Sciatic nerve (tissue), 2 donors: ENCODE measurements at regions not wholly inside any gene's neighbourhood (a gene's known extent, or its start where the extent isn't known, plus 50 kb on each side); places are given as distances from the start of the nearest gene placed in this dataset.
A peak's percentile ranks its signal among the peaks of the same experiment; 100 is the strongest.

Experiments
- ATAC-seq: fragments of 200-7000 bp; cut with Tn5 transposase; one replicate; pipeline ENCODE4 v1.9.1; 2020; ENCODE audit warnings: mild to moderate bottlenecking, moderate library complexity
- DNase-seq: peaks from one replicate; pipeline ENCODE4 v3.0.0-alpha.2; 2020; ENCODE audit warnings: low spot score
- intact Hi-C: fragments of 100-400 bp; cut with DNase I; formaldehyde crosslinking; loops from one replicate; pipeline ENCODE4 v1.14.2; 2022
- donor health status: DM: no; HTN: no; CAD: no.
- donor health status: DM: no; HTN: no; CAD: no.

DNA sequence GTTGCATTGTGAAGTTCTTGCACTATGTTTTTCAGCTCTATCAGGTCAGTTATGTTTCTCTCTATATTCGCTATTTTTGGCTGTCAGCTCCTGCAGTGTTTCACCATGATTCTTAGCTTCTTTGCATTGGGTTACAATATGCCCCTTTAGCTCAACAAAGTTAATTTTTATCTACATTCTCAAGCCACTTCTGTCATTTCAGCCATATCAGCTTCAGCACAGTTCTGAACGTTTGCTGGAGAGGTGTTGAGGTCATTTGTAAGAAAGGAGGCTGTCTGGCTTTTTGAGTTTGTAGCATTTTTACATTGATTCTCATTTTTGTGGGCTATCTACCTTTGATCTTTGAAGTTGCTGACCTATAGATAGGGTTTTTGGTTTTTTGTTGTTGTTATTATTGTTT lies 573.2 kb upstream of the RGS18 start:
- intact Hi-C loops: no loop called here
- DNase-seq (no peak), ATAC-seq (no peak)

DNA sequence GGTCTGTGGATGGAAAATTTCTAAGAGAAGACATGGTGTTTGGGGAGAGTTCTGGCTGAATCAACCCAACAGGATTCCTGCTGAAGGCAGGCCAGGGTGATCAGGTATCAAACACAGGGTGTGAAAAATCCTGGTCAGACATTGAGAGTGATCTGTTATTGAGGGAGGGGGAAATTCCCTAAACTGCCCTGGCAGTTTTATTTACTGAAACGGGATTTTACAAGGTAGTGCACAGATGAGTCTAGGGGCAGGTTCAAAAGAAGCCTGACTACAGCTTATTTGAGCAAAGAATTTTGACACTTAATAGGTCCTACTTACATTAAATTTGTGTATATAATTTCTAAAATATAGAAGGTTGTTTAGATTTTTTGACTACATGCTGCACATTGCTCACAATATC lies 569.4 kb upstream of the RGS18 start:
- no peak for ATAC-seq
- intact Hi-C loops: no loop called here
- DNase-seq: no peak

DNA sequence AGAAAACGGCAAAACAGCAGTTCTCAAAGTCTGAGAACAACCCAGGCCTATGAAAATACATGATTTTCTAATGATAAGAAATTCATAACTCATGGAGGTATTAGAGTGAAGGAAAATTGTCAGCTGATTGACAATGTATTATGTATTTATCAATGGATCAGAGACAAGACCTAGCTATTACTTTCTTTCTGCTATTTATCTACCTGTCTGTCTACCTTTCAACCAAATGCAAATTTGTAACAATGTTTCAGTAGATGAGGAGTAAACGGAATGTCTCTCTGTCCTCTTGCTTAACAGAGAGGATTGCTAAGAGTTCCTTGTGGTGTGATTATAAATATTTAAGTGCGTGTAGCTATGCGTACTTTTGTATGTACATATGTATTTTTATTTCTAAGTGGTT lies 568.7 kb upstream of the RGS18 start:
- ATAC-seq: no peak

DNA sequence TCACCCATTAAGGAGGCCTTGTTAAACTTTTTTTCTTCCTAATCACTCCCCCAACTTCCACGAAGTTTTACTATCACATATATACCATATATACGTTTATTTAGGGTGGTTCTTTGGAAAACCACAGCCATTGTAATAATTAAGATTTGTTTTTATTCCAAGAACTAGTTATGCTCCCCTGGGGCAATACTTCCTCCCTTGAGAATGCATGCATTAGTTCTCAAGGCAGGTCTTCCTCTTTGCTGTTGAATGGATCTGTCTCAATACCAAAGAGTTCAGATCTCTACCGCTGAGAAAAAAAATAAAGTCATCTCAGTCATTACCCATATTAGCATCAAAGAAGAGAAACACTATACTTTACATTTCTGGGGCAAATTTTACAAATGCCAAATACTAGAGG lies 567.7 kb upstream of the RGS18 start:
- no peak for ATAC-seq
- intact Hi-C loops: no loop called here
- no peak for DNase-seq

More for the DNA sequence above, 568.7 kb upstream of the RGS18 start:
- intact Hi-C loops: no loop called here
- DNase-seq: no peak

DNA sequence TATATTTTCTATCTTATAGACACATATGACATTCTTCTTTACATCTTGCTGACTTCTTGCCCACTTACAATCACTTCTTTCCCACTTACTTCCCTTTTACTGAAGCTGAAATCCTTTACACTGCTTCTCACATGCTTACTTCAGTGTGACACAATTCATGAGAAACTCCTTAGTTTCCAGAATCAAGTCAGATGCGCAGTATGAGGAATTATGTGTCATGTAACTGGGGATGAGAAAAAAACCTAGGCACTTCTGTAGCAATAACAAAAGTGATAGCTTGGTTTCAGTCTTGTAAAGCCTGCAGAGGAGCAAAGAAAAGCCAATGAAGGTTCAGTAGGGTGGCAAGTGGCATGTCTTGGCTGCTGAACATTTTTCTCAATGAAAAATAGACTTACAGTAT lies 566.2 kb upstream of the RGS18 start:
- DNase-seq (no peak), ATAC-seq (no peak)
- intact Hi-C loops: no loop called here

DNA sequence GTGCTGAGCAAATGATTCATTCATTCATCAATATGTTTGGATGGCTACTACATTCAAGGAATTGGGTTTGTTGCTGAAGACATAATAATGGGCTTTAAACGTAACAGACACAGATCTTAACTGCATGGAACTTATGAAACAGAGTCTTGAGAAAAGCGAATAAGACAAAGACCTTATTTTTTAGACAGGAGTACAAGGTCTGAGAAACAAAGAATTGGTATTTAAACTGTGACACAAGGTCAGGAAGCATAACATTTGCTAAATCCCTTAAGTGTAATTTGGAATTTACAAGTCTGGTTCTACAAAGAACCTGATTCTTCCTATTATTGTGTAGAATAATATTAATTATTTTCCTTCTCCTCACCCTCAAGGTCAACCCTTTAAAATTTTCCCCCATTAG lies 565.4 kb upstream of the RGS18 start:
- DNase-seq: no peak
- peak; percentile 56 for ATAC-seq
- intact Hi-C loops: no loop called here

DNA sequence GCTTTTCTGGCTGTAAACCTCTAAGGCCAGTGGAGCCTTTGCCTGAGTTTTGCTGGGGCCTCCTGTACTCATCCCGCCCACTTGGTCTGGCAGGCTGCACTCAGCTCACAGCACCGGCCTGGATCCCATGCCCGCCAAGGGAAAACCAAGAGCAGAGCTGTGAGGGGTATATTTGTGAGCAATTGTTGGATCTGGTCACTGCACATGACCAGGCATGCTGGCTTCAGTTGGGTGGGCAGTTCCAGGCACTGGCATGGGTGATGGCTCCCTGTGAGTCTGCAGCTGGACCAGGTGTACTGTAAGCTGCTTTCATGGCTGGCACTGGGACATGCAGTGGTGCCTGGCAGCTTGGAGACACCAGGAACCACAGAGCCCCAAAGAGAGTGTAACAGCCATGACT lies 563.1 kb upstream of the RGS18 start:
- intact Hi-C loops: no loop called here
- ATAC-seq (no peak), DNase-seq (no peak)

DNA sequence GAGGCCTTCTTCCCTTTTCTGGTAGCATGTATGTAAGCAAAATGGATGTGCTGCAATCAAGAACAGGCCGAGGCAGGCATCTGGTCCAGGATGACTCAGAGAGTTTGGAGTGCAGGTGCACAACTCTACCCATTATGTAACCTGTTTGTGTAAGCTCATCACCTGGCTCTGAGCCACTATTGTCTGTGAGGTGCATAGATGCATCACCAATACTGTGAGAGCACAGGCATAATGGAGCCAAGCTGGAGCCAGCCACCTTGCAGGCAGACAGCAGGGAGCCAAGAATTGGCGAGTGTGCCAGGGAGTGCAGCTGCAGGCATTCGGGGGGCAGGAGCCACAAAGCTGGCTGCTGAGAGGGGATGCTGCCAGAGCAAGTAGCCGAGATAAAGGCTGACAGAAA lies 549.9 kb upstream of the RGS18 start:
- ATAC-seq (no peak), DNase-seq (no peak)
- intact Hi-C loops: no loop called here

DNA sequence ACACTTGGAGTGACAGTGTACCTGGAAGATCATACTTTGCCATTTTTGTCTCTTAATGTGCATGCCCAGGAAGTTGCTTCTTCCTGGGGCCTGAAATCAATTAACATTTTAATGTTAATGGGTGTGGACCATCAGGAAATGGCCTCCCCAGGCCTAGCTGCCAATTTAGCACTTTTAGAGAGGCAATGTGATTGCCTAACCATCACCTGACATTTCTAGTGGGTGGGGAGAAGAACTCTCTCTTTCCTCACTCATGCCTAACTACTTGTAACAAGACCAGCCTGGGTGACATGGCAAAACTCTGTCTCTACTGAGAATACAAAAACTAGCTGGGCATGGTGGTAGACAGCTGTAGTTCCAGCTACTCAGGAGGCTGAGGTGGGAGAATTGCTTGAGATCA lies 549.0 kb upstream of the RGS18 start:
- no peak for DNase-seq
- intact Hi-C loops: no loop called here
- no peak for ATAC-seq

DNA sequence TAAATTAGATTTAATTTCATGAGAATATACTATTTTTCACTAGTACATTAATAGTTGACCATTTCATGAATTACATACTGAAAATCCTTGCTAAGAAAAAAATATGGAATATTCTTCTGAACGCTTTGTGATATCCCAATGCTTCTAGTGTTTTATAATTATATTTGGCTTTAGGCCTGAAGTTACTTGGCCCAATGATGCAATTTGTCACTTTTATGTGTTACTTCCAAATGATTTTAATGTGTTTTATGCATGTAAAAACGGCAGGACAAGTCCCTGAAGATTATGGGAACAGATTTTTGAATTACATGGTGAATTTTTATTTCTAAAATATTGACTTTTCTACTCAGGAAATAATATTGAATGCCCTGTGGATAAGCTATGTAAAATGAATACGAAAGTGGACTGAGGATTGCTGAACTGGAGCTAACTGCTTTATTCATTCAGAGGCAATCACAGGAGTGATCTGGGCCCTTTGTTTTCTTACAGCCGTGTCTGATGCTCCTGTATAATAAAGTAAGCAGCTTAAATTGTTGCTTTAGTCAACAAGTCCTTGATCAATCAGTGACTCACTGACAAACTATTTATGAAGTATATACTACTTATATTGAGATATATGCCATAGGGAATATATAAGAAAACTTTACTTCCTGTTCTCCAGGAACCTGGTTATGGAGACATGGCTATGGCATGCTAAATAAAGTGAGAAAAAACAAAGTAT lies 543.0 kb upstream of the RGS18 start:
- DNase-seq: no peak
- no peak for ATAC-seq
- intact Hi-C loops: no loop called here

DNA sequence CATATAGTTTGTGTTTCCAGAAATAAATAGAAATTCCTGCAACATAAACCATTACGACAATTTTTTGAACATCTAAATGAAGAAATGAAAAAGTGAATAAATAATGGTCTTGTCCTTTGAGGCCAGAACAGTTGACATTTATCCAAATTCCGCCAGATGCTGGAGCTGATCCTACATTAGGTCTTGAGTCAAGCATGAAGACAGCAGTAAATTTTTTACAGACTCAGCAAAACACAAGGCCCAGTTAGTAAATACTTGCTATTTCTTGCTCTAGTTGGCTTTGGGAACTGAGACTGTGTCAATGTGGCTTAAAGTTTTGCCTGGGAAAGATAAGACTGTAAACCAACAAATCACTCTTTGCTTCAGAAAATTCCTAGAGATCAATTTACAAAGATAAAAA lies 540.1 kb upstream of the RGS18 start:
- intact Hi-C loops: no loop called here
- DNase-seq (no peak), ATAC-seq (no peak)

DNA sequence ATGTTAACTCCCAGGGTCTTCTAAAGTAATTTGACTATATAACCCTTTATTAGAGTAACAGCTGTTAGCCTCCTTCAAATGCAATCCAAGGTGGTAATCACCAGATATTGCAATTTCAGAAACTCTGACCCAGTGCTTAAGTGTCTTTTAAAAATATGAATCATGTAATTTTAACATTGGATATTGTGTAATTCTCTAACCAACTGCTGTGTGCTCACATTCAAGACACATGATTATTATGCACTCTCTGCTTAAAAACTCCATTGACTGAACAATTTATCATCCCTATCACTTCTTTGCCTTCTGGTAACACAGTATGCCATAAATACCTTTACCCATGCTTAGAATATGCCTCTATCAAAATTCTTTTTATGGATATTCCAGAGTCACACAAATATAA lies 537.4 kb upstream of the RGS18 start:
- intact Hi-C loops: no loop called here
- DNase-seq (no peak), ATAC-seq (no peak)

DNA sequence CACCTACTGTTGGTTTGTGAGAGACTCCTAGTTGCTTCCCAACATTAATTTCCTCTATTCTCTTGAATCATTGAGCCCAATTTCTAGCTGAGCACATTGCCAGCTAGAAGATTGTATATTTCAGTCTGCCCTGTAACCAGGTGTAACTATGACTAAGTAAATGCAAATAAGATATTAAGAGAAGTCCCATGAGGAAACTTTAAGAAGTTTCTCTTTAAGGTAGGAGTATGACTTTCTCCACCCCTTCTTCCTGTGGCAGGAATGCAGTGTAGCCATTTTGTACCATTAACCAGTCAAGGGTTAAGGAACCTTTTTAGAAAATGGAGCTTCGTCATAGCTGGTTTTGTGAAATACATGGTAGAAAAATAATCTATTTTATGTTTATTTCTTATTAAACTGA lies 534.2 kb upstream of the RGS18 start:
- no peak for ATAC-seq
- intact Hi-C loops: no loop called here
- DNase-seq: no peak

DNA sequence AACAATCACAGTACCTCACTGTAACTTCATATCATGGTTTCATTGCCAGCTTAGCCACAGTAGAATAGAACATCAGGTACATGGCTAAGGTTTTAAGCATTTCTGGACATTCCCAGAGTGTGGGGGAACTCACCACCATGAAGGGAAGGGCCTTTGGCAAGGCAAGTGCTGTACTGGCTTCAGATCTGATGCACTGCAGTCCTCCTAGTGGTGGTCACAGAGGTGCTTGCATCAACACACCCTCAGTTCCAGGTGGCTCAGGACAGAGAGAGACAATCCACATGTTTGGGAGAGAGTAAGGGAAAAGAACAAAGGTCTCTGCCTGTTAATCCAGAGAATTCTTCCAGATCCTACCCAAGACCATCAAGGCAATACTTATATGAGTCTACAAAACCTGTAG lies 528.4 kb upstream of the RGS18 start:
- DNase-seq (no peak), ATAC-seq (no peak)
- intact Hi-C loops: no loop called here

DNA sequence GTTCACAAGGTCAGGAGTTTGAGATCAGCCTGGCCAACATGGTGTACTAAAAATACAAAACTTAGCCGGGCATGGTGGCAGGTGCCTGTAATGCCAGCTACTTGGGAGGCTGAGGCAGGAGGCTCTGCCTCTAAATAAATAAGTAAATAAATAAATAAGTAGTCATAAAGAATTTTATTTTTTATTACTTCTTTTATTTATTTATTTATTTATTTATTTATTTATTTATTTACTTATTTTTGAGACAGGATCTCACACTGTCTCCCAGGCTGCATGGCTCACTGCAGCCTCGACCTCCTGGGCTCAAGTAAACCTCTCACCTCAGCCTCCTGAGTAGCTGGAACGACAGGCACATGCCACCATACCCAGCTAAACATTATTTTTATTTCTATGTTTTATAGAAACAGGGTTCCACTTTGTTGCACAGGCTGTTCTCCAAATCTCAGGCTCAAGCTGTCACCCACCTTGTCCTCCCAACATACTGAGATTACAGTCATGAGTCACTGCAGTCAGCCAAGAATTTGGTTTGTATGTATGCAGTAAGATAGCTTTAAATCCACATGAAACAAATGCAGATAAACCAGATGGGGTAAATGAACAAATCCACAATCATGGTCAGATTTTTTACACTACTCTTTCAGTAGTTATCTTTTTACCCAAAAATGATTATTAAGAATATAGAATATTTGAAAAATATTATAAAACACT lies 523.3 kb upstream of the RGS18 start:
- DNase-seq (no peak), ATAC-seq (no peak)
- intact Hi-C loops: no loop called here

DNA sequence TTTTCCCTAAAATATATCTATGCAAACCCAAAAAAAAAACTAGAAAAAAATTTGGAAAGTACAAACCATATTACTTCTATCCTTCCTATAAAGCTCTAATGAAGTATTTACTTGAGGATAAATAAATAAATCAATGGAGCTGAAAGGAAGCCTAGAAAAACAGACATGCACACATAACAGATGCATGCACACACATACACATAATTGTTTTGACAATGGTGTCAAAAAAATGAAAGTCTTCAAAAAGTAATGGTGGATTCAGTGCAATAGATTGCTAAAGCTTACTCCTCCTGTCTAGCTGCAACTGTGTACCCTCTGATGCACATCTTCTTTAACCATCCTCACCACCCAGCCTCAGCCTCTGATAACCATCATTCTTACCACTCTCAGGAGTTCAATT lies 521.9 kb upstream of the RGS18 start:
- DNase-seq (no peak), ATAC-seq (no peak)
- intact Hi-C loops: no loop called here

DNA sequence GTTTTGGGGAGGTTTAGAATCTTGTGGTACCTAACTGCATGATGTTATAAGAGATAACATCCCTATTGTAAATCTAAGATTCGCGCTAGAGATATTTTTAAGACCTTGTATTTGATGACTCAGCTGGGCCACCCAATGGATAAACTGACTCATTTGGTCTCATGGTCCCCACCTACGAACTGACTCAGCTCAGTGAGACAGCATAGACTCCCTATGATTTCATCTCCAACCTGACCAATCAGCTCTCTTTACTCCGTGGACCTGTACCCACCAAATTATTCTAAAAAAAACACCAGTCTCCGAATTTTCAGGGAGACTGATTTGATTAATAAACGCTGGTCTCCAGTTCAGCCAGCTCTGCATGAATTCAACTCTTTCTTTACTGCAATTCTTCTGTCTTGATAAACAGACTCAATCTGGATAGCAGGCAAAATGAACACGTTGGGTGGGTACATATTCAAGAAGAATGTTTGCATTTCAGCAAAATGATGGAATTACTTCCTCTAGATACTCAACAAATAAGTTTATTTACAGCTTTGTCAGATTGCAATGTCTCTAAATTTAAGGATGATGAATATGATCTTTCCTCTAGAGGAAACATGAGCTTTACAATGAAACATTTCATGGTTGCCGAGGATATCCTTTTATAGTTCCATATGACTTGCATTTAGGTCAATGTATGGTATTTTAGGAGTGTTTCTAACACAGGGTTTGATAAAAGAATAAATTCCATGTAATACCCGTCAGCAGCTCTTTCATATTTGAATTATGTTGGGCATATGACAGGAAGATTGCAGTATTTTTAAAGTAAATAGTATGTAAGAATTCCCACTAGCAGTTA lies 516.6 kb upstream of the RGS18 start:
- intact Hi-C loops: no loop called here
- ATAC-seq (no peak), DNase-seq (no peak)

DNA sequence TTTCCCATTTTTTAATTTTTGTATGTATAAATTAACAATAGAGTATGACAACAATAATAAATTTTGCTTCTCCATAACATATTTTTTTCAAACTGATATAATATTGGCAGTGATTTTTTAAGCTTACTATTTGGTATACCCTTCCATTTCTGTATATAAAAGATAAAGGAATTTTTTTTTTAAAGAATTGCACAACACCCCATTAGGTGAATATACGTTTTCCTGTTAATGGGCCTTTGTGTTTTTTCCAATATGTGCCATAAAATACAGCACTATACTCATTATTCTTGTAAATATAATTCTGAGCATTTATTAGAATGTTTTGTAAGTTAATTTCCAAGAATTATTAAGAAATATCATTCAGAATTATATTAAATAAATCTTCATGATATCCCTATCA lies 515.2 kb upstream of the RGS18 start:
- ATAC-seq: no peak
- intact Hi-C loops: no loop called here
- no peak for DNase-seq

DNA sequence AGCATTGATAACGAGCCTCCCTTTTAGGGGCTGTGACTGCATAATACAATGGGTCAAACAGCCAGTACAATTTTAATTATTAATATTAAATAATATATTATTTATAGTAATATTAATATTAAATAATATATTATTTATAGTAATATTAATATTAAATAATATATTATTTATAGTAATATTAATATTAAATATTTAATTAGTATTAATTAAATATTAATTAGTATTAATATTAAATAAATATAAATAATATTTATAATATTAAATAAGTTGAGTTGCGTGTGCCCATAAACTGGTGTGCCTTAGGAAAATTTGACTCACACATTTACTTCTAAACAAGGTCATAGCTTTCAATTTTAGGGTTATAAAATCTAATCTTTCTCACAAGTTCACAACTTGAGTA lies 509.3 kb upstream of the RGS18 start:
- DNase-seq (no peak), ATAC-seq (no peak)
- intact Hi-C loops: no loop called here

DNA sequence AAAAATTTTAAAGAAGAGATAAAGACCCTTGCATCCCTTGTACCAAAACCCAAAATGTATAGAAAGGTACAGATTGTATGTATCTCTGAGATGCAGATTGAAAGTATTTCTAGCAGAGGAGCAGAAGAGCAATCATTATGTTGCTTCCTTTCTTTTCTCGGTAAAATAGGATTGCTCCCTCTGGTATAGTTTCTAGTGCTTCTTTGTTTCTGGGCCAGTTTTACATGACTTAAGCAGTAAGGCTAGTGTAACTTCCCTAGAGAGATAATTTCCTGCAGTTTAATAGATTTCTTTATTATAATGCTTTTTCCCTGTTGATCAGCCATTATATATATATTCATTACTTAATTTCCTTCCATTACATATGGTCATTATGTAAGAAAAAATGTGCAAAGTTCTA lies 496.2 kb upstream of the RGS18 start:
- DNase-seq (no peak), ATAC-seq (no peak)
- intact Hi-C loops: no loop called here
